ENCODE measurements at regions not wholly inside any gene's neighbourhood (a gene's known extent, or its start where the extent isn't known, plus 50 kb on each side); places are given as distances from the start of the nearest gene placed in this dataset.

- Histone ChIP-seq H3K9me3 (ENCODE audit: control insufficient read depth in 4 of 4, low read length in 3 of 4) (no peaks in the 10 kb centered on the region), H3K4me1 (ENCODE audit: control insufficient read depth in 4 of 4, insufficient read depth in 4 of 4, low read length in 3 of 4) (no peaks in the 10 kb centered on the region), H3K4me3 (ENCODE audit: low read depth in 1 of 3, low read length in 3 of 3) (no peak overlapping the region), H3K36me3 (ENCODE audit: control insufficient read depth in 4 of 4, insufficient read depth in 3 of 4, low read depth in 1 of 4, low read length in 3 of 4) (no peaks in the 10 kb centered on the region), H3K27ac (ENCODE audit: low read depth in 1 of 2, low read length in 2 of 2) (no peak overlapping the region), H3K9ac (ENCODE audit: low read depth in 1 of 2, low read length in 2 of 2) (no peak overlapping the region), H3K27me3 (ENCODE audit: control insufficient read depth in 4 of 4, insufficient read depth in 4 of 4, low read length in 3 of 4) (no peaks in the 10 kb centered on the region)
- DNase-seq (ENCODE audit: low spot score) = no peak
- TF ChIP-seq GABPA (IDR thresholded peaks at IDR 0.05 in 1 of 2, conservative IDR thresholded peaks at IDR 0.05 in 1 of 2) = no peak
- 93% methylated on average over 3 of the region's 3 CpGs for WGBS
These were observed 586.6 kb downstream of the INHBA start for GRCh38 chr7:41116337-41116736.

- H3K36me3 ChIP-seq (ENCODE audit: control insufficient read depth in 4 of 4, insufficient read depth in 3 of 4, low read depth in 1 of 4, low read length in 3 of 4) = no peaks in the 10 kb centered on the region
These were observed 588.2 kb downstream of the INHBA start for GRCh38 chr7:41114691-41115090.

GRCh38 chr7:41114131-41114530 is 588.8 kb downstream of the INHBA start:
- H3K9ac ChIP-seq (ENCODE audit: low read depth in 1 of 2, low read length in 2 of 2) = no peak overlapping the region
- no peaks in the 10 kb centered on the region for H3K9me3 ChIP-seq (ENCODE audit: control insufficient read depth in 4 of 4, low read length in 3 of 4)
- H3K36me3 ChIP-seq (ENCODE audit: control insufficient read depth in 4 of 4, insufficient read depth in 3 of 4, low read depth in 1 of 4, low read length in 3 of 4) = no peaks in the 10 kb centered on the region
- 79% methylated on average over 1 of the region's 1 CpG for WGBS
- no peaks in the 10 kb centered on the region for H3K4me1 ChIP-seq (ENCODE audit: control insufficient read depth in 4 of 4, insufficient read depth in 4 of 4, low read length in 3 of 4)
- no peaks in the 10 kb centered on the region for H3K27me3 ChIP-seq (ENCODE audit: control insufficient read depth in 4 of 4, insufficient read depth in 4 of 4, low read length in 3 of 4)
- H3K4me3 ChIP-seq (ENCODE audit: low read depth in 1 of 3, low read length in 3 of 3) = no peak overlapping the region
- H3K27ac ChIP-seq (ENCODE audit: low read depth in 1 of 2, low read length in 2 of 2) = no peak overlapping the region
- DNase-seq (ENCODE audit: low spot score) = no peak
- no peak for TF ChIP-seq YY1 (IDR thresholded peaks at IDR 0.05)
- no peak for TF ChIP-seq MAX (IDR thresholded peaks at IDR 0.05)
- TF ChIP-seq RAD21 (IDR thresholded peaks at IDR 0.05) = no peak
- TF ChIP-seq FOXA1 (IDR thresholded peaks at IDR 0.05) = no peak
- TF ChIP-seq SP1 (IDR thresholded peaks at IDR 0.05) = no peak
- TF ChIP-seq HNF4G (IDR thresholded peaks at IDR 0.05) = no peak
- TF ChIP-seq GABPA (IDR thresholded peaks at IDR 0.05 in 1 of 2, conservative IDR thresholded peaks at IDR 0.05 in 1 of 2) = no peak
- TF ChIP-seq JUND (IDR thresholded peaks at IDR 0.05) = no peak
- TF ChIP-seq ZBTB33 (IDR thresholded peaks at IDR 0.05) = no peak
- TF ChIP-seq ATF3 (IDR thresholded peaks at IDR 0.05) = no peak
- TF ChIP-seq REST (IDR thresholded peaks at IDR 0.05) = no peak
- no peak for TF ChIP-seq TAF1 (conservative IDR thresholded peaks at IDR 0.05)

More at GRCh38 chr7:41114691-41115090, 588.2 kb downstream of the INHBA start:
- H3K9ac ChIP-seq (ENCODE audit: low read depth in 1 of 2, low read length in 2 of 2) = no peak overlapping the region
- 78% methylated on average over 2 of the region's 2 CpGs for WGBS
- no peak overlapping the region for H3K27ac ChIP-seq (ENCODE audit: low read depth in 1 of 2, low read length in 2 of 2)
- TF ChIP-seq HNF4G (IDR thresholded peaks at IDR 0.05) = no peak
- no peak for TF ChIP-seq FOXA1 (IDR thresholded peaks at IDR 0.05)
- TF ChIP-seq ATF3 (IDR thresholded peaks at IDR 0.05) = no peak
- TF ChIP-seq TAF1 (conservative IDR thresholded peaks at IDR 0.05) = no peak
- no peak for TF ChIP-seq HNF4A (conservative IDR thresholded peaks at IDR 0.05)
- TF ChIP-seq EGR1 (IDR thresholded peaks at IDR 0.05; ENCODE audit: low read depth in 2 of 2) = no peak
- no peak for TF ChIP-seq CTCF (IDR thresholded peaks at IDR 0.05; ENCODE audit: low read depth, low read length, missing input control)
- TF ChIP-seq MAX (IDR thresholded peaks at IDR 0.05) = no peak
- TF ChIP-seq SP1 (IDR thresholded peaks at IDR 0.05) = no peak
- TF ChIP-seq NR2F2 (IDR thresholded peaks at IDR 0.05) = no peak
- no peak for TF ChIP-seq FOXA2 (IDR thresholded peaks at IDR 0.05)
- no peak for TF ChIP-seq RXRA (IDR thresholded peaks at IDR 0.05)
- TF ChIP-seq JUND (IDR thresholded peaks at IDR 0.05) = no peak
- no peak for DNase-seq (ENCODE audit: low spot score)
- H3K4me3 ChIP-seq (ENCODE audit: low read depth in 1 of 3, low read length in 3 of 3) = no peak overlapping the region
- H3K9me3 ChIP-seq (ENCODE audit: control insufficient read depth in 4 of 4, low read length in 3 of 4) = no peaks in the 10 kb centered on the region
- no peaks in the 10 kb centered on the region for H3K4me1 ChIP-seq (ENCODE audit: control insufficient read depth in 4 of 4, insufficient read depth in 4 of 4, low read length in 3 of 4)
- no peaks in the 10 kb centered on the region for H3K27me3 ChIP-seq (ENCODE audit: control insufficient read depth in 4 of 4, insufficient read depth in 4 of 4, low read length in 3 of 4)

Measured in liver (tissue), 8 donors.